Caco-2 (cell line): ENCODE measurements at regions not wholly inside any gene's neighbourhood (a gene's known extent, or its start where the extent isn't known, plus 50 kb on each side); places are given as distances from the start of the nearest gene placed in this dataset.

Experiments
- BruUV-seq: library from RNA; stranded (reverse); fragments of 400-500 nt; replicated peaks from 2 replicates; lab custom pipeline; 2021; lab: Mats Ljungman, UMichigan
- CTCF ChIA-PET: fragments of 300-600 bp; sonication (Branson Sonifier 250); formaldehyde crosslinking; loops from one replicate; lab custom pipeline; 2022; ENCODE audit warnings: antibody characterized with exemption; lab: Charles Lee
- POLR2A ChIA-PET: fragments of 300-600 bp; sonication (Branson Sonifier 250); formaldehyde crosslinking; loops from one replicate; lab custom pipeline; 2022; ENCODE audit warnings: antibody characterized with exemption; lab: Charles Lee
- DNase-seq, 2 experiments: peaks; one replicate each; pipeline versions ENCODE4 v3.0.0 to v3.0.0-alpha.2; 2020 to 2022
- H3K27me3 ChIP-seq: replicated peaks from 2 replicates; pipeline ENCODE4 v1.6.0; 2011; ENCODE audit warnings: low read length; ENCODE audit not compliant: control insufficient read depth, insufficient read depth
- H3K36me3 ChIP-seq: 2 replicates; pipeline ENCODE4 v1.5.1; 2011; ENCODE audit warnings: low read length; ENCODE audit not compliant: control insufficient read depth, insufficient read depth
- H3K4me1 ChIP-seq: fragments of 250-450 bp; sonication (Bioruptor Pico); 2 replicates; pipeline ENCODE4 v1.5.1; 2020; ENCODE audit warnings: mild to moderate bottlenecking
- H3K4me3 ChIP-seq: 2 replicates; pipeline ENCODE4 v1.5.1; 2011; ENCODE audit warnings: low read depth, mild to moderate bottlenecking, control low read depth, low read length
- H3K9me3 ChIP-seq: fragments of 250-450 bp; sonication (Bioruptor Pico); 2 replicates; pipeline ENCODE4 v1.5.1; 2020; ENCODE audit warnings: mild to moderate bottlenecking, moderate library complexity
- H3K27ac Mint-ChIP-seq: one replicate; pipeline ENCODE4 v1.8.0; 2022; ENCODE audit warnings: mixed read lengths; ENCODE audit not compliant: unreplicated experiment
- H3K27me3 Mint-ChIP-seq: one replicate; pipeline ENCODE4 v1.8.0; 2022; ENCODE audit warnings: mixed read lengths; ENCODE audit not compliant: insufficient read depth, unreplicated experiment
- H3K36me3 Mint-ChIP-seq: one replicate; pipeline ENCODE4 v1.8.0; 2022; ENCODE audit warnings: mild to moderate bottlenecking, mixed read lengths; ENCODE audit not compliant: insufficient read depth, unreplicated experiment
- H3K4me1 Mint-ChIP-seq: one replicate; pipeline ENCODE4 v1.8.0; 2022; ENCODE audit warnings: low read depth, mixed read lengths; ENCODE audit not compliant: unreplicated experiment
- H3K4me3 Mint-ChIP-seq: one replicate; pipeline ENCODE4 v1.8.0; 2022; ENCODE audit warnings: mild to moderate bottlenecking, moderate library complexity, mixed read lengths; ENCODE audit not compliant: unreplicated experiment
- H3K9me3 Mint-ChIP-seq: one replicate; pipeline ENCODE4 v1.8.0; 2022; ENCODE audit warnings: mixed read lengths; ENCODE audit not compliant: unreplicated experiment
- CTCF ChIP-seq, 2 experiments: fragments of 200-600 bp in 1 of 2; IDR thresholded peaks; 1 replicate in 1 of 2; 2 replicates in 1 of 2; pipeline versions ENCODE4 v1.5.1 to v1.8.0; 2011 to 2022; ENCODE audit warnings: antibody characterized with exemption in 1 of 2, control low read depth in 1 of 2, inconsistent platforms in 1 of 2, low read depth in 1 of 2, low read length in 1 of 2, mild to moderate bottlenecking in 1 of 2, moderate library complexity in 1 of 2; ENCODE audit not compliant: insufficient read depth in 1 of 2, severe bottlenecking in 1 of 2, unreplicated experiment in 1 of 2
- intact Hi-C: fragments of 100-400 bp; cut with micrococcal nuclease; formaldehyde crosslinking; loops from one replicate; pipeline ENCODE4 v1.10.0; 2022; ENCODE audit not compliant: unreplicated experiment

DNA sequence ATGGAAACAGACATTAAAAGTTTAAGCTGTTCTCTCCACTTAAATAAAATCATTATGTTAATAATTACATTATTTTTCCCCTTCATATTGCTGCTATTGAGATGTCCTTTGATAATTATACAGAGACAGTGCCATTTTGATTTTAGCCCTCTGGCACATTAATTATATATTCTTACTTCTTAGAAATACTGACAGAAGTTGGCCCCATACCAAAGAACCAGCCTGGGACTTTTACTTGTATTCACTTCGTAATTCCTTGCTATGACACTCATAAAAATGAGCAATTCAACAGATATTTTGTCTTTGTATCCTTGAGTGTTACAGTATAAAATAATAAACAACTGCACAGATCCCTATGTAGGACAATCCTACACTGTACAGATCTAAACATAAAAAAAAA is 743.7 kb downstream of the TBC1D32 start:
- Mint-ChIP-seq H3K27ac (no peak overlapping the region), H3K4me3 (no peak overlapping the region), H3K9me3 (no peaks in the 10 kb centered on the region), H3K27me3 (no peaks in the 10 kb centered on the region), H3K4me1 (no peaks in the 10 kb centered on the region), H3K36me3 (no peaks in the 10 kb centered on the region)
- ChIA-PET CTCF (no interaction called here), POLR2A (no interaction called here)
- Histone ChIP-seq H3K36me3 (no peaks in the 10 kb centered on the region), H3K4me1 (no peaks in the 10 kb centered on the region), H3K27me3 (no peaks in the 10 kb centered on the region), H3K4me3 (no peak overlapping the region), H3K9me3 (no peaks in the 10 kb centered on the region)
- TF ChIP-seq CTCF (IDR thresholded peaks at IDR 0.05; ENCODE audit: insufficient read depth in 1 of 2, low read depth in 1 of 2, low read length in 1 of 2, severe bottlenecking in 1 of 2, unreplicated experiment in 1 of 2) = no peak
- no TSS peak for BruUV-seq
- DNase-seq = no peak
- intact Hi-C loops = no loop called here

DNA sequence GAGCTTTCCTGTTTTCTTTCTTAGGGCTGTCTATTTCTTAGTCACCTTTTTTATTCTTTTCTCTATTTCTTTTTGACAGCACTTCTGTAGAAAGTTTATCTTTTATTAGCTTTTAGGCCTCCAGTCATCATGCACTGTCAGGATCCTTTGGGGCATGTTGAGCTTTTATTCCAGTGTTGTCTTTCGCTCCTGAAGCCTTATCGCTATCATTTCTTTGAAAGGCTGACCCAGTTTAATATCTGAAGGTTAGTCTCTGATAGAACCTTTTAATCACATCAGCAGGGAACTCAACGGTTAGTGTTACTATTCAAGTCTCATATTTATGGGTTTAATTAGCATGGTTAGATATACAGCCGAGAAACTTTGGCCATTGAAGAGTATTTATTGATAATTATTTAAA is 745.9 kb downstream of the TBC1D32 start:
- no peak for DNase-seq
- H3K9me3 ChIP-seq = no peaks in the 10 kb centered on the region
- no peaks in the 10 kb centered on the region for H3K27me3 Mint-ChIP-seq
- H3K36me3 Mint-ChIP-seq = no peaks in the 10 kb centered on the region
- no peaks in the 10 kb centered on the region for H3K27me3 ChIP-seq
- H3K4me3 ChIP-seq = no peak overlapping the region
- BruUV-seq = no TSS peak
- ChIA-PET POLR2A (no interaction called here), CTCF (no interaction called here)
- H3K4me3 Mint-ChIP-seq = no peak overlapping the region
- no peak overlapping the region for H3K27ac Mint-ChIP-seq
- no peak for TF ChIP-seq CTCF (IDR thresholded peaks at IDR 0.05; ENCODE audit: insufficient read depth in 1 of 2, low read depth in 1 of 2, low read length in 1 of 2, severe bottlenecking in 1 of 2, unreplicated experiment in 1 of 2)
- no peaks in the 10 kb centered on the region for H3K36me3 ChIP-seq
- intact Hi-C loops = loop anchor here (5.0 to 10.0 kb wide), 2 partner anchors 174 to 716 kb away; no protein-coding TSS in a partner anchor
- H3K4me1 Mint-ChIP-seq = no peaks in the 10 kb centered on the region
- H3K4me1 ChIP-seq = no peaks in the 10 kb centered on the region
- H3K9me3 Mint-ChIP-seq = no peaks in the 10 kb centered on the region

GRCh38 chr6:120587381-120587780 is 746.9 kb downstream of the TBC1D32 start:
- Mint-ChIP-seq H3K27me3 (no peaks in the 10 kb centered on the region), H3K27ac (no peak overlapping the region), H3K4me1 (no peaks in the 10 kb centered on the region), H3K4me3 (no peak overlapping the region), H3K9me3 (no peaks in the 10 kb centered on the region), H3K36me3 (no peaks in the 10 kb centered on the region)
- Histone ChIP-seq H3K4me3 (no peak overlapping the region), H3K4me1 (no peaks in the 10 kb centered on the region), H3K36me3 (no peaks in the 10 kb centered on the region), H3K9me3 (no peaks in the 10 kb centered on the region), H3K27me3 (no peaks in the 10 kb centered on the region)
- intact Hi-C loops = loop anchor here (1.0 to 10.0 kb wide), 3 partner anchors 175 to 717 kb away; no protein-coding TSS in a partner anchor
- no peak for DNase-seq
- no TSS peak for BruUV-seq
- CTCF ChIA-PET = interaction anchor here (0.6 to 1.1 kb wide), 3 partner anchors 240 to 719 kb away, joined by 3 read pairs; no protein-coding TSS in a partner anchor
- POLR2A ChIA-PET = no interaction called here
- TF ChIP-seq CTCF (IDR thresholded peaks at IDR 0.05; ENCODE audit: insufficient read depth in 1 of 2, low read depth in 1 of 2, low read length in 1 of 2, severe bottlenecking in 1 of 2, unreplicated experiment in 1 of 2) = peak in 1 of 2 experiments; percentile 26
